ENCODE measurements at regions not wholly inside any gene's neighbourhood (a gene's known extent, or its start where the extent isn't known, plus 50 kb on each side); places are given as distances from the start of the nearest gene placed in this dataset.

- TF ChIP-seq HDAC2 (IDR thresholded peaks at IDR 0.05; ENCODE audit: borderline replicate concordance in 1 of 2, low read depth in 2 of 2, low read length in 2 of 2) (no peak), CEBPB (IDR thresholded peaks at IDR 0.05; ENCODE audit: low read depth, low read length) (no peak), SAP30 (IDR thresholded peaks at IDR 0.05; ENCODE audit: insufficient read depth, insufficient replicate concordance, low read length) (no peak), BACH1 (IDR thresholded peaks at IDR 0.05; ENCODE audit: low read length) (no peak), TAF7 (optimal IDR thresholded peaks at IDR 0.05; ENCODE audit: borderline replicate concordance, low read depth, low read length) (no peak), POLR2A (IDR thresholded peaks at IDR 0.05; ENCODE audit: control extremely low read depth in 1 of 2, low read depth in 2 of 2, low read length in 2 of 2) (no peak), SIRT6 (IDR thresholded peaks at IDR 0.05; ENCODE audit: low read length) (no peak)
Observed at GRCh38 chr19:7419777-7420439, 68.9 kb downstream of the PEX11G start (continued).
